ENCODE measurements at regions not wholly inside any gene's neighbourhood (a gene's known extent, or its start where the extent isn't known, plus 50 kb on each side); places are given as distances from the start of the nearest gene placed in this dataset.

- TF ChIP-seq CTCF (conservative IDR thresholded peaks at IDR 0.05; ENCODE audit: low read depth, low read length) (no peak), RAD21 (IDR thresholded peaks at IDR 0.05; ENCODE audit: low read length) (no peak), FOS (IDR thresholded peaks at IDR 0.05; ENCODE audit: low read depth, low read length) (no peak), SMC3 (IDR thresholded peaks at IDR 0.05; ENCODE audit: low read depth, low read length) (no peak), MXI1 (IDR thresholded peaks at IDR 0.05; ENCODE audit: borderline replicate concordance, low read depth, low read length) (no peak), ELK1 (IDR thresholded peaks at IDR 0.05; ENCODE audit: borderline replicate concordance, low read depth, low read length) (no peak), CEBPB (IDR thresholded peaks at IDR 0.05; ENCODE audit: low read depth, low read length) (no peak), BHLHE40 (IDR thresholded peaks at IDR 0.05; ENCODE audit: low read depth, low read length) (no peak), RFX5 (IDR thresholded peaks at IDR 0.05; ENCODE audit: low read depth, low read length) (no peak), USF2 (IDR thresholded peaks at IDR 0.05; ENCODE audit: low read depth, low read length) (no peak)
Measured at GRCh38 chrX:39356119-39356807, 555.0 kb downstream of the MID1IP1 start.

Data from IMR-90 (cell line).